ENCODE measurements at regions not wholly inside any gene's neighbourhood (a gene's known extent, or its start where the extent isn't known, plus 50 kb on each side); places are given as distances from the start of the nearest gene placed in this dataset.

GRCh38 chr3:153334558-153334957 lies 172.5 kb downstream of the RAP2B start:
- WGBS = 98% methylated on average over 1 of the region's 1 CpG
- no peak for TF ChIP-seq POLR2A (IDR thresholded peaks at IDR 0.05)
- TF ChIP-seq CTCF (IDR thresholded peaks at IDR 0.05) = no peak
- no peak for TF ChIP-seq POLR2AphosphoS5 (IDR thresholded peaks at IDR 0.05)
- no peak overlapping the region for H3K27ac ChIP-seq
- no peaks in the 10 kb centered on the region for H3K9me3 ChIP-seq
- H3K27me3 ChIP-seq (replicated peaks; ENCODE audit: insufficient read depth) = no peaks in the 10 kb centered on the region
- intact Hi-C loops (cut with DNase I) = no loop called here
- H3K4me1 ChIP-seq (replicated peaks) = no peaks in the 10 kb centered on the region
- DNase-seq (ENCODE audit: low spot score) = no peak
- H3K4me3 ChIP-seq = no peak overlapping the region
- H3K36me3 ChIP-seq = no peaks in the 10 kb centered on the region

GRCh38 chr3:153337369-153337768 lies 175.3 kb downstream of the RAP2B start:
- Histone ChIP-seq H3K27me3 (replicated peaks; ENCODE audit: insufficient read depth) (no peaks in the 10 kb centered on the region), H3K4me1 (replicated peaks) (no peaks in the 10 kb centered on the region), H3K9me3 (no peaks in the 10 kb centered on the region), H3K36me3 (no peaks in the 10 kb centered on the region), H3K4me3 (no peak overlapping the region), H3K27ac (no peak overlapping the region)
- 88% methylated on average over 3 of the region's 3 CpGs for WGBS
- TF ChIP-seq POLR2A (IDR thresholded peaks at IDR 0.05) (no peak), CTCF (IDR thresholded peaks at IDR 0.05) (no peak), POLR2AphosphoS5 (IDR thresholded peaks at IDR 0.05) (no peak)
- intact Hi-C loops (cut with DNase I) = no loop called here
- no peak for DNase-seq (ENCODE audit: low spot score)

GRCh38 chr3:153338487-153338886 lies 176.5 kb downstream of the RAP2B start:
- TF ChIP-seq CTCF (IDR thresholded peaks at IDR 0.05) (no peak), POLR2AphosphoS5 (IDR thresholded peaks at IDR 0.05) (no peak), POLR2A (IDR thresholded peaks at IDR 0.05) (no peak)
- Histone ChIP-seq H3K36me3 (no peaks in the 10 kb centered on the region), H3K9me3 (no peaks in the 10 kb centered on the region), H3K27ac (no peak overlapping the region), H3K27me3 (replicated peaks; ENCODE audit: insufficient read depth) (no peaks in the 10 kb centered on the region), H3K4me3 (no peak overlapping the region), H3K4me1 (replicated peaks) (no peaks in the 10 kb centered on the region)
- DNase-seq (ENCODE audit: low spot score) = no peak
- intact Hi-C loops (cut with DNase I) = no loop called here
- WGBS = 80% methylated on average over 3 of the region's 3 CpGs

- Histone ChIP-seq H3K36me3 (no peaks in the 10 kb centered on the region), H3K4me3 (no peak overlapping the region), H3K9me3 (no peaks in the 10 kb centered on the region), H3K4me1 (replicated peaks) (no peaks in the 10 kb centered on the region), H3K27ac (no peak overlapping the region), H3K27me3 (replicated peaks; ENCODE audit: insufficient read depth) (no peaks in the 10 kb centered on the region)
- TF ChIP-seq POLR2A (IDR thresholded peaks at IDR 0.05) = no peak
- TF ChIP-seq CTCF (IDR thresholded peaks at IDR 0.05) = no peak
- no peak for TF ChIP-seq POLR2AphosphoS5 (IDR thresholded peaks at IDR 0.05)
- DNase-seq (ENCODE audit: low spot score) = no peak
- intact Hi-C loops (cut with DNase I) = no loop called here
These were observed 177.0 kb downstream of the RAP2B start for GRCh38 chr3:153339065-153339464.

GRCh38 chr3:153343988-153344782 lies 182.2 kb downstream of the RAP2B start:
- 78% methylated on average over 3 of the region's 3 CpGs for WGBS
- intact Hi-C loops (cut with DNase I) = no loop called here
- no peaks in the 10 kb centered on the region for H3K36me3 ChIP-seq
- TF ChIP-seq POLR2A (IDR thresholded peaks at IDR 0.05) (no peak), POLR2AphosphoS5 (IDR thresholded peaks at IDR 0.05) (no peak), CTCF (IDR thresholded peaks at IDR 0.05) (no peak)
- H3K27me3 ChIP-seq (replicated peaks; ENCODE audit: insufficient read depth) = no peaks in the 10 kb centered on the region
- H3K4me1 ChIP-seq (replicated peaks) = no peaks in the 10 kb centered on the region
- no peak overlapping the region for H3K4me3 ChIP-seq
- no peak for DNase-seq (ENCODE audit: low spot score)
- no peaks in the 10 kb centered on the region for H3K9me3 ChIP-seq
- no peak overlapping the region for H3K27ac ChIP-seq
